ENCODE measurements at regions not wholly inside any gene's neighbourhood (a gene's known extent, or its start where the extent isn't known, plus 50 kb on each side); places are given as distances from the start of the nearest gene placed in this dataset.

DNA sequence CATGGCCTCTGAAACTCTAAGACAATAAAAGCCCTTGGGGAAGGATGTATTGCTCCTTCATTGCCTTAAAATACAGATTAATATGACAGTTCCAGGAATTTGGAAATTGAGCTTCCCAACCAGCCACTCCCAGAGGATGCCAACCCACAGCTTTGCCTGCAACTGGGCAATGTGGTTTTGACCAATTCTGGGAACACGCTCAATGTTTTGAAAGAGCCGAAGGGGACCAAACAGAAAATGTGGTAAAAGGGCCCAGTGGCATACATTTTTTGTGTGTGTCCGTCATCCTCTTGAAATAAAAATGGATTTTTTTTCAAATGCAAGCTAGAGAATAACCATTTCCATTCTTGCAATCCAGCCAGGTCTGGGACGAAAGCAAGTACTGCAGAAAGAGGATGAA lies 88.3 kb upstream of the PLEKHG7 start:
- DNase-seq (ENCODE audit: low spot score): no peak

DNA sequence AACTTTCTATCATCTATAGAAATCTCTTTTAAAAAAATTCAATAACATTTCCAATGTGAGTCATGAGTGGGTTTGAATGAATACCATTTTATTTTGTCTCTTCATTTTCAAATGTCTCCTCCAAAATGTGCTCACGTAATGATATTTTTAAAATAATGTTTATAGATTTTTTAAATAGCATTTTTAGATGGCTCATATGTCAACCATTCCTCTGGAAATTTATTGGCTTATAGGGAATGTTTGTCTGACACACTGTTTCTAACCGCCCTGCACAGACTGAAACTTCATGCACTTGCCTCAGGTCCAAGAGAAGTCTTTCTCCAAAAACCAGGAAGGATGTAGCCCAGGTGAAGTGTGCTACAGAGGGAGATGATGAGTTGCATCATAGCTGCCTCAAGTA lies 88.8 kb upstream of the PLEKHG7 start:
- no peak for DNase-seq (ENCODE audit: low spot score)

DNA sequence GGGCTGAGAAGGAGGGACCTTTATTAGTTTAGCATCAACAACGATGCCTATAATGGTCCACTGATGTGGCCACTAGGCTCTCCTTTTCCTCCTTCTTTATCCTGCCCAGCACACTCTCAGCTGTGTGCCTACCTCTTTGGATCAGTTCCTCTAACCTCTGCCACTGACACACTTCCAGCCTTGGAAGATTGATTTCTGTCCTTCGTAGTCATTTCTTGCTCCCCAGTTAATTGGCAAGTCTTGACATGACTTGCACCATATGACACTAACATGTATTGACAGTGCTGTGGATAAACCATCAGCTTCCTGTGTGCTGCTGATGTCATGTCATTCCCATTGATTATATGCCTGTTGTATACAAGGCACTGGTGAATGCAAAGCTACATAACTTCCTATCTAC lies 90.2 kb upstream of the PLEKHG7 start:
- no peak for DNase-seq (ENCODE audit: low spot score)

DNA sequence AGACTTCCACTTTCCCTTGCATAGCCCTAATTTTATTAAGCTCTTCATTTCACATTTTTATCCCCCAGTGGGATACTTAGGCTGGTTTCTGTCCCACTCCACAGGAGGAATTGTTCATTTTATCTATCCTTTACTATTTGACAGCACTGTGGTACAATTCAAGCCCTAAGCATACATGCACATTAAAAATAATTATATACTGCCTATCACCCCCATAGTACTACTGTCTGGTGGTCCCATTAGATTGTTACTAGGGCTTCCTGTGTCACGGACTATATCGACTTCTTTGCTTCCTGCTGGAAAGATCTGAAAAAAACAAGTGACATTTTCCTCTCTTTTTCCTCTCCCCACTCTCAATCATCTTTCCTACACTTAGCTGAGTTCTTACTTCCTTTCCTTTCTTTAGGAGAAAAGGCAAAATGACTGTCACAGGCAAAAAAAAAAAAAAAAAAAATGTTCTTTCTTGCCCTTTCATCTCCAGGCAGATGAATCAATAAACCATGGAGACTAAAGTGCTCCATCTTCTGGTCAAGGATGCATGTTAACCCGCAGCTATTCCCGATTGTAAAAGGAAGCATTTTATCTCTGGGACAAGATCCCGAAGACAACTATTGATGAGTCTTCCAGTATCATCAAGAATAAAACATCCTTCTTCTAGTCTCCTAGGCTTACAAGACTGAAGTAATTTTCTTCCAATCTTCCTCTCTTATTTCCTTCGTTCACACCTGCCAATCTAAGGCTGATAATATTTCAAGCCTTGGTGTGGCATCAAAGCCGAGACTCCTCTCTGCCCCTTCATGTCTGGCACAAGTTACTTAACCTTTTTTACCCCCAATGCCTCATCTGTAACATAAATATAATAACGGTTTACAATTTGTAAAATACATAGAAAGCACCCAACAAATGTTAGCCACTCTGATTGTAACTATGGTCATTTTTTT lies 94.4 kb upstream of the PLEKHG7 start:
- DNase-seq (ENCODE audit: low spot score): peak; percentile 53

DNA sequence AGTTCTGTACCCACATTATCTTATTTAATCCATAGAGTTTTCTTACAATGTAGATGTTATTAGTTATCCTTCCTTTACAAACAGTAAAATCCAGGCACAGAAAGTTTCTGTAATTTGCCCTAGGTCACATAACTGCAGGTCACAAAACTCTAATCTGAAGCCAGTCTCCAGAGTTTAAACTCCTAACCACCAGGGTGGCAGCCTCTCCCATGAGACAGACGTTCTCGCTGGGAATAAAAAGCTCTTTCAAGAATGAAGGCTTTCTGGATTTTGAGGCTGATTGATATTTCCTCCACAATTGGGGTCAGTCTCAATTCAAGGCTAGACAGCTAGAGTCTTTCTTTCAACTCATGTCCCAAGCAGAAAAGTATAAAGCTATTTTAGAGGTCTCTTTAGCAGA lies 95.8 kb upstream of the PLEKHG7 start:
- no peak for DNase-seq (ENCODE audit: low spot score)

DNA sequence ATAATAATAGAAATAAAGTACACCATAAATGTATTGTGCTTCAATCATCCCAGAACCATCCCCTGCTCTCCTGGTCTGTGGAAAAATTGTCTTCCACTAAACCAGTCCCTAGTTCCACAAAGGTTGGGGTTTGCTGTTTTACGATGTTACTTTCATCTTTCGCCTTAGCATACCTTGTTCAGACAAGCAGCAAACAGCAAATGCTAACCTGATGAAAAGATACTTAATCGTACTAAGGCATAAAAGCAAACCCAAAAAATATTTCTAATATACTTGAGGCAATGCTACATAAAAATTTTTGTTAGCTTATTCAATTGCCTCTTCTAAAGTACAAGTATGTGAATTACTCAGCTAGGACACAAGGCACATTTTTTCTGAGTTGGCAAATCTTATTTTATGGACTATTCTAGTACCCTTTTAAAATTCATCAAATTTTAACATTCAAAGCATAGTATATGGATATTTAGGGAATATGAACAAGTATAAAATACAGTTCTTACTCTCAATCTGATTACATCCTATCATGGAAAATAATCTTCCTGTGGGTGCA lies 97.1 kb upstream of the PLEKHG7 start:
- DNase-seq (ENCODE audit: low spot score): no peak

DNA sequence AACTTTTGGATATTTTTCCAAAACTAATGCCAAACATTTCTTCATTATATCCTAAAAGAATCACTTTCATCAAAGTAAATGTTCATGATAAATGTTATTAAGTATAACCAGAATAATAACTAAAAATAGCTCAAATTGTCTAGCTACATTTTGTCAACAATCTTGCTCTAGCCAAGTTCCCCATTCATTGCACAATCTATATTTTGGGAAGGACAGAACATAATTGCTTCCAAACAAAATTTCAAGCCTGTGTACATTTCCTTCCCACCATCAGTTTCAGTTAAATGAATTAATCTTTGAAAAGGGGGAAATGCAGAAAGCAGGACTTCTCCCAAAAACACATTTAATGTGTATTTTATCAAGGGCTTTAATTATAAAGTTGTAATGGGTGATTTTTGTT lies 98.0 kb upstream of the PLEKHG7 start:
- DNase-seq (ENCODE audit: low spot score): no peak

DNA sequence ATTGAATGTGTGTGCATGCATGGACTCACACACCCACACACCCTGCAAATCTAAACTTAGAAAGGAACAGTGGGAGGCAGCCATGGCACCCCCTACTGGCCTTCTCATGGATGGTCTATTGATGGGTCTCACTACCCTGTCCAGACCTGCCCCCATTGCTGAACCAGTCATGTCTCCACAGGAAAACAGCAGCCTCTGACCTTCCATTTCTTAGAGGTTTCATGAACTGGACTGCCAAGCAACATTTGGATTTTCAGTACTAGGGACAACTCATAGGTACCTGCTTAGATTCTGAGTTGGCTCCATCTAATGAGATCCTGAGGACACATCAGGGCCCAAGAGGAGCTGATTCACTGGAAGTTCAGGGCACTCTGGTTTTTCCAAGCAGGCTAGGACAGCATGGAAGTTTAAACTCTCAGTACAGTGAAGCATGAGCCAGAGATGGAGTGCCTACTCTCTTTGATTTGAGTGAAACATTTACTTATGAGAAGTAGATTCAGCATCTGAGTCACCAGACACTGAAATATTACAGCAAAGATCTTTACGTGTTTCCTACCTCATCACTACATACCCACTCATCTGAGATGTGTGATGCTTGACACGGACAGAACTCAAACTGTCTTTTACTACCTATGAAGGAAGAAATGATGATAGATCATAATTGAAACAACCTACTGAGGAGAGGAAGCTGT lies 98.9 kb upstream of the PLEKHG7 start:
- no peak for DNase-seq (ENCODE audit: low spot score)

DNA sequence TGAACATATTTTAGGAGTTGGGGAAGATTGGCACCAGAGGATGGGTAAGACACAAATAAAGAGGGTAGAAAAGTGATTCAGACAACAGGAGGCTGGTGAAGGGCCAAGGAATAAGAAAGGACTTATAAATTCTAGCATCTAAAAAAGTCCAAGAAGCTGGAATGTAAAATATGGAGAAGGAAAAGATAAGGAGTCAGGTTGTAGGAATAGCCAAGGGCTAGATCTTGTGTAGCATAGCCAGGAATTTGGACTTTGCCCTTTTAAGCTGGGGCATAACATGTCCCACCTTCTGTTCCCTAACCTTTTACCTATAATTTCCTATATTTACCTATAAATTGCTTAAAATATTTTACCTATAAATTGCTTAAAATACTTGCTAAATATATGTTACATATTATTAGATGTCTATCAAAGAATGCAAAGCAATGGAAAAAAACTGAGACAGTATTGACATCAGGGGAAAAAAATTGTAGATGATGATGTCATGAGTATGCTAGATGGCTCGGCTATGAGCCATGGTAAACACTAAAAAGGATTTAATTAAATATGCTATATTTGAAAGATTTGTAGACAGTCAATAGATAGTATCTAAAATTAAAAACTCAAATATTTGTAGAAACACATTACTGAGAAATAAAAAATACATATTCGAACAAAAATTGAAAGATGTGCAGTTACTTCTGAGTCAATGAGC lies 99.7 kb upstream of the PLEKHG7 start:
- peak; percentile 63 for DNase-seq (ENCODE audit: low spot score)

DNA sequence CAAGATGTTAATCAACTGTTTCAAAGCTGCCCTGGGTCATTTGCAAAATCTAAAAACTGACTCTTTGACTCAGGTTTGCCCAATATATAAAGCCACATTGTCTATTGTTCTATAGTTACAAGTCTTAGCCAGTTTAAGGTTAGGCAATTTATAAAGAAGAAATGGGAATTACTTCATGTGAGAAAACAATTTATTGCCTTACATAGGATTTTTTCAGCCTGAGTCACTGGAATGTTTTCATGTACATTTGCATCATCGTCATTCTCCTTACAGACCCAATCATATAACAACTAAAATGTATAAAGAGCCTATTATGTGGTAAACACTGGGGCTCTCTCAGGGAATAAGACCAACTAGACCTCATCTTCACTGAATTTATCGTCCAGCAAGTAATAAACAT lies 100.3 kb upstream of the PLEKHG7 start:
- peak; percentile 35 for DNase-seq (ENCODE audit: low spot score)

DNA sequence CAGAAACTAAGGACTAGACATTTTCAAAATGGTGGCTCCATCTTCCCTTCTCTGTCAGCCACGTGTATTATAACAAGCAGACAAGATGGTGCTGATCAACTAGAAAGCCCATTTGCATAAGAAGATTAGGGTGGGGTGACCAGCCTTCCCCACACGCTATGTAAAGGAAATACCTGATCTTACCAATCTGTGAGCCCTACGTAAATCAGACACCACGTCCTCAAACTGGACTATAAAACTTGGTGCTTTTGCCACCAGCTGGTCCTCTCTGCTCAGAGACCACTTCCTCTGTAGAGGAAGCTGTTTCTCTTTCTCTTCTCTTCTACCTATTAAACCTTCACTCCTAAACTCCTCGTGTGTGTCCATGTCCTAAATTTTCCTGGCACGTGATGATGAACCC lies 101.1 kb upstream of the PLEKHG7 start:
- DNase-seq (ENCODE audit: low spot score): no peak

DNA sequence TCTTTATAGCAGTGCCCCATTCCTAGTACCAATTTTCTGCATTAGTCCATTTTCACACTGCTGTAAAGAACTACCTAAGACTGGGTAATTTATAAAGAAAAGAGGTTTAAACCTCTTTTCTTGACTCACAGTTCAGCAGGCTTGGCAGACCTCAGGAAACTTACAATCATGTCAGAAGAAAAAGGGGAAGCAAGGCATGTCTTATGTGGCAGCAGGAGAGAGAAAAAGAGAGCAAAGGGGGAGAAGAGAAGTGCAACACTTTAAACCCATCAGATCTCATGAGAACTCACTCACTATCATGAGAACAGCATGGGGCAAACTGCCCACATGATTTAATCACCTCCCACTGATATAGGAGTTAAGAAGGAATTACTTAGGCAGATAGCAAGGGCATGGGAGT lies 101.6 kb upstream of the PLEKHG7 start:
- DNase-seq (ENCODE audit: low spot score): no peak

DNA sequence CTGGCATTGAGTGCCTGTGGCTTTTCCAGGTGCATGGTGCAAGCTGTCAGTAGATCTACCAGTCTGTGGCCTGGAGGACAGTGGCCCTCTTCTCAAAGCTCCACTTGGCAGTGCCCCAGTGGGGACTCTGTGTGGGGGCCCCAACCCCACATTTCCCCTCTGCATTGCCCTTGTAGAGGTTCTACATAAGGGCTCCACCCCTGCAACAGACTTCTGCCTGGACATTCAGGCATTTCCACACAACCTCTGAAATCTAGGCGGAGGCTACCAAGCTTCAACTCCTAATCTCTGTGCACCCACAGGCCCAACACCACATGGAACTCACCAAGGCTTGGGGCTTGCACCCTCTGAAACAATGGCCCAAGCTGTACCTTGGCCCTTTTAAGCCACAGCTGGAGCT lies 102.7 kb upstream of the PLEKHG7 start:
- DNase-seq (ENCODE audit: low spot score): no peak

DNA sequence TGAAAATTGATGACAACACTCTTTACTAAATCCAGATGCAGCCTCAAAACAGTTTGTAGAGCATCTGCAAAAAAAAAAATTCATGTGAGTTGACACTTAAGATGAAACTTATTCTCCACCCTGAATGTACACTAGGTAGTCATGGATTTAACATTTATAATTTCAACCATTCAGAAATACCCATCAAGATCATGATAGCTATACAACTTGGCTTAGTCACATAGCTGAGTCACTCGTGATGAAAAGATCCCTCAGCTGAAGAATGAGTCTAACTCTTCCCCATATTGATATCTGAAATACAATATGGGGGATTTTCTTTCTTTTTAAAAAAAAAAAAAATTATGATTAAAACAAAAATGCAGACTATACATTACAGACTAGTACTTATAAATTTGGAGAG lies 104.8 kb upstream of the PLEKHG7 start:
- no peak for DNase-seq (ENCODE audit: low spot score)

DNA sequence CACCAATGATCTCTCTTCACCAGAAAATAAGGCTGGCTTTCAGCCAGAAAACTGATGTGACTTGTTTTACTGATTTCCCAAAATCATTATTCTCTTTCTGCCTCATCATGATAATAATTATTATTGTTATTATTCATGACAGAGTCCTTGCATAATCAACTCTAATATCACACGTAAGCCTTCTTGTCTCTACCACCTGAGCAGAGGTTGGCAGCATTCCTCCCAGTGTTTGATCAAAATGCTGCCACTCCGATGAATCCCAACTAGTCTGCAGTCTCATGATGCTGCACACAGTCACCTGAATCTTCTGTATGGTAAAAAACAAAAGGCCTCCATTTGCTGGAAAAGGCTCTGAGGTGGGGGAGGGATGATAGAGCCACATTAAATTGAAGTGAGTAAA lies 105.7 kb upstream of the PLEKHG7 start:
- no peak for DNase-seq (ENCODE audit: low spot score)

DNA sequence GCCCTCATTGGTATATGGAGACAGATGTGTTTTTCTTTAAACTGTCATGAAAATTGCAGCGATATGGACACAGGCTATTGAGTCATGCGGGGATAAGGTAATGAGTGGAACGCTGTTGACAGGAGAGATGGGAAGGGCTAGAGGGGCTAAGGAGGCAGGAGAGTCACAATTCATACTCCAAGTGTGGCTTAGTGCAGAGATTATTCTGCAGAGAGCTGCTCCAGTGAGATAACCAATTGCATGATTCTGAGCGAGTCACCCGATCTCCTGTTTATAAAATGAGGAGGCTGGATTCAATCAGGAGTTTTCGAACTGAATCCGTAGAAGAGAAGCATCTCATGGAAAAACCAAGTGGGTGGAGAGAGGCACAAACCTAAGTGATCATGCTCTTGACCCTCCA lies 106.4 kb upstream of the PLEKHG7 start:
- DNase-seq (ENCODE audit: low spot score): no peak

DNA sequence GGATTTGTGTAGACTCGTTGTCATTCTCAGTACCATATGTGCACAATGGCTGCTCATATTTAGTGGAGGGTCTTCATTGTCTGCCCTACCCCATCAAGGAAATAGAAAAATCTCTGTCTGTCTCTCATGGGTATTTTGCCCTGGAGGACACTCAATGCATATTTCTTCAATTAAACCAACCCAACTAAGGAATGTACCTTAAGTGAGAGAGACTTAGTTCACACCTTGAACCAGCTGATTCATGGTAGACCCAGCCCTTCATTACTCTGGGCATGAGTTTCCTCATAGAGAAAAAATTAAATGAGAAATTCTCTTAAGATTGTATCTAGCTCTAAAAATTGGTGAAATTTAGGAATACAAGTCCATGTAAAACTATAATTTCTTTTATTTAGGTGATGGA lies 107.1 kb upstream of the PLEKHG7 start:
- no peak for DNase-seq (ENCODE audit: low spot score)

DNA sequence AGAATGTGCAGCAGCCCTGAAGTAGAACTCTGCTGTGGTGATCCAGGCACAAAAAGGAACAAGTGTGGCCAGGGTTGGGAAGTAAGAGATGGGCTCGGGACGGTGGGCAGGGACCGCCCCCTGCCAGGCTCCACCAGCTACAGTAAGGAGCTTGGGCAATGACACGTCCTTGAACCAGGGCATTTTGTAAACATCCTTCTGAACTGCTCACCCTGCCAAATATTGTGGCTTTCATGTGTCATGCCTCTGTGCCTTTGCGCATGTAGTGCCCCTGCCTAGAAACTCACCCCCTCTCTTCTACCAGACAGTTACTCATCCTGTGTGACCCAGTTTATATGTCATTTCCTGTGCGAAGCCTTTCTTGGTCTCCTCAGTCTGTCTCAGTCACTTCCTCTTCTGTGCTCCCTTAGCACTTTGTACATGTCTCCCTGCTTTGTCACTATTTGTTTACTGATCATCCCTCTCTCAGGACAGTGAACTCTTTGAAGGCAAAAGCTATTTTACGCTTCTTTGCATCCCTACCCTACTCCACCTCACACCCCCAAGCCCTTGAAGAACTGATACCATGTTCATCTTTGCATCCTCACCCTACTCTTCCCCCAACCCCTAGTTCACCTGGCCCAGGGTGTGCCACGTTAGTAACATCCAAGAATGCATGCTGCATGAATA lies 108.9 kb upstream of the PLEKHG7 start:
- no peak for DNase-seq (ENCODE audit: low spot score)

DNA sequence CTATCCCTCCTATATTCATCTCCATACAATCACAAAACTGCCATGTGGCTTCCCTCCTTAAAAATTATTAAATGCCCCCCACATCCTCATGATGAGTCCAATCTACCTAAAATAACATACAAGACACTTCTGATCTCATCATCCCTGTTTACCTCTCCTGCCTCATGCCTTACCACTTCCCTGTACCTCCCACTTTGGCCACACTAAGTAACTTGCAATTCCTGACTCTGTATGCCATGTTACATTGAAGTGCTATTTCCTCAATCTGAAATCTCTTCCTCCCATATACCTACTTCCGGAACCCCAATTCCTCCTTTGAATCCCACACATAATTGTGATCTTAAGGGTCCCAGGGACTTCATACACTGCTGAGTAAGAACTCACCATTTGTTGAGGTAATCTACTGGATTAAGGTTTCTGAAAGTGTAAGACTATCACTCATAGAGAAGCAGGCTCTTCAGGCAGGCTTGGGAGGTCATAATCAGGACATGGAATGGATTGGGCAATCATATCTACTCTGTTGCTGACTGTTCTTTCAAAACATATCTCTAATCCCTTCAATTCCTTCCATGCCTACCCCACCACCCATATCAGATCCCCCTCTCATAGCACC lies 117.6 kb upstream of the PLEKHG7 start:
- DNase-seq (ENCODE audit: low spot score): no peak

DNA sequence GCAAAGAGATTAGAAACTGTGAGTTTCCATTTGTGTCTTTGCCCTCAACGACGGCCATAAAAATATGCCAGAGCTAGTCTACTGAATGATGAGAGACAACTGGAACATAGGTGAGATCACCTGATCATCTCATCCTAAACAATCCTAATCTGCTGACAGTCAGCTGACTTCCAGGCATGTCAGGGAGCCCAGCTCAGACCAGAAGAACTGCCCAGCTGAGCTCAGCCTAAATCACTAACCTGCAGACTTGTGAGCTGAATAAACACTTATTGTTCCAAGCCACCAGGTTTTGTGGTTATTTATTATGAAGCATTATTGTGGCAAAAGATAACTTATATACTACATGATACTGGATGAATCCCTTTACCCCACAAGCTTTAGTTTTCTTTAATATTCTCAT lies 118.9 kb upstream of the PLEKHG7 start:
- no peak for DNase-seq (ENCODE audit: low spot score)

DNA sequence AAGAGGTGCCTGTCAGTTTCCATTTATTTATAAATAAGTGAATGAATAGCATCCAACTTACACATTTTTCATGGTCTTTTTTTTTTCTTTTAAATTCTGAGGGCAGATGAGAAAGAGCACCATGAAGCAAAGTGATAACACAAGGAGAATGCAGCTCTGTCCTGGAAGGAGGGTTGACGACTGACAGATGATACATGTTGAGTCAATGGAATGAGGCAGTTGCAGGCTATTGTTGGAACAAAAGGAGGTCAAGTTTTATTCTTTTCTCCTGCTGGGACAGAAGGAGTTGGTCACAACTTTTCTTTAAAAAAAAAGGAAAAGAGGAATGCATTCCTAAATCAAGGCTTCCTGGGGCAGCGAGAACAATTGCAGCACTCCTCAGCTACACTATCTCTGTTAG lies 119.9 kb upstream of the PLEKHG7 start:
- DNase-seq (ENCODE audit: low spot score): no peak

DNA sequence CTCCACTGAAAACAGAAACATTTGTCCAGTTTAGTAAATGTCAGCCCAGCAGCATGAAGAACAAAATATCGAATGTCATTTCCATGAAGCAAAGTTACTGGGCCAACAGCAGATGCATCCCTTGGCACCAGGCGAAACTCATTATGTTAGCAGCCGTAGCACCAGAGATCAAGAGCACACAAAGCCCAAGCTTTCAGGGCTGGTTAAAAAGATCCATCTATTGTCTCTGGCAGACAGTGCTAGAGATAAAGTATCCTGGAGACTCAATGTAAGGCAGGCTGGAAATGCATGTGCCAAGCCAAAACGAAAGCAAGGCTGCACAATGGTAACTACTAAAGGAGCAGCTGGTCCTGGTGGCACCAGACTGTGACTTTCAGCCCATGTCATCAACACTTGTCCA lies 120.3 kb upstream of the PLEKHG7 start:
- DNase-seq (ENCODE audit: low spot score): no peak

Measured in LoVo (cell line).